Nephron (organoid): ENCODE measurements at regions not wholly inside any gene's neighbourhood (a gene's known extent, or its start where the extent isn't known, plus 50 kb on each side); places are given as distances from the start of the nearest gene placed in this dataset.

ENCODE experiments used
- H3K27ac Mint-ChIP-seq, 3 experiments: 2 replicates each; pipeline ENCODE4 v1.8.0; 2020; ENCODE audit warnings: mixed read lengths in 3 of 3, mild to moderate bottlenecking in 2 of 3, moderate library complexity in 1 of 3
- H3K27me3 Mint-ChIP-seq: 2 replicates; pipeline ENCODE4 v1.8.0; 2021; ENCODE audit warnings: low read depth, mild to moderate bottlenecking, moderate library complexity, mixed read lengths
- H3K36me3 Mint-ChIP-seq: 2 replicates; pipeline ENCODE4 v1.8.0; 2020; ENCODE audit warnings: low read depth, mixed read lengths
- H3K4me1 Mint-ChIP-seq: 2 replicates; pipeline ENCODE4 v1.8.0; 2020; ENCODE audit warnings: mixed read lengths
- H3K4me3 Mint-ChIP-seq, 3 experiments: 2 replicates each; pipeline ENCODE4 v1.8.0; 2020; ENCODE audit warnings: mild to moderate bottlenecking in 3 of 3, mixed read lengths in 3 of 3, moderate library complexity in 2 of 3
- H3K9me3 Mint-ChIP-seq: 2 replicates; pipeline ENCODE4 v1.8.0; 2020; ENCODE audit warnings: mixed read lengths
- CTCF ChIP-seq, 3 experiments: fragments of 200-600 bp; sonication (generic); IDR thresholded peaks; one replicate each; pipeline ENCODE4 v1.5.0; 2021; ENCODE audit warnings: antibody characterized with exemption in 3 of 3; ENCODE audit not compliant: unreplicated experiment in 3 of 3

GRCh38 chr17:33769066-33769465 lies 476.0 kb upstream of the ASIC2 start:
- Mint-ChIP-seq H3K36me3 (no peaks in the 10 kb centered on the region), H3K4me1 (no peaks in the 10 kb centered on the region), H3K27me3 (peaks cover 11% of the 10 kb centered on the region), H3K9me3 (no peaks in the 10 kb centered on the region), H3K4me3 (no peak overlapping the region), H3K27ac (no peak overlapping the region)
- TF ChIP-seq CTCF (IDR thresholded peaks at IDR 0.05; ENCODE audit: unreplicated experiment in 3 of 3): no peak

- no peak for TF ChIP-seq CTCF (IDR thresholded peaks at IDR 0.05; ENCODE audit: unreplicated experiment in 3 of 3)
- Mint-ChIP-seq H3K27me3 (peaks cover 8% of the 10 kb centered on the region), H3K4me1 (no peaks in the 10 kb centered on the region), H3K9me3 (no peaks in the 10 kb centered on the region), H3K27ac (no peak overlapping the region), H3K36me3 (no peaks in the 10 kb centered on the region), H3K4me3 (no peak overlapping the region)
Observed at GRCh38 chr17:33776304-33776703, 478.8 kb upstream of the CCL2 start.

GRCh38 chr17:33776903-33777302 lies 478.2 kb upstream of the CCL2 start:
- Mint-ChIP-seq H3K4me3 (no peak overlapping the region), H3K9me3 (no peaks in the 10 kb centered on the region), H3K27me3 (peaks cover 12% of the 10 kb centered on the region), H3K4me1 (no peaks in the 10 kb centered on the region), H3K27ac (no peak overlapping the region), H3K36me3 (no peaks in the 10 kb centered on the region)
- TF ChIP-seq CTCF (IDR thresholded peaks at IDR 0.05; ENCODE audit: unreplicated experiment in 3 of 3): no peak

- TF ChIP-seq CTCF (IDR thresholded peaks at IDR 0.05; ENCODE audit: unreplicated experiment in 3 of 3): no peak
- no peaks in the 10 kb centered on the region for H3K4me1 Mint-ChIP-seq
- no peak overlapping the region for H3K4me3 Mint-ChIP-seq
- H3K27me3 Mint-ChIP-seq: peaks cover 20% of the 10 kb centered on the region
- H3K9me3 Mint-ChIP-seq: no peaks in the 10 kb centered on the region
- H3K27ac Mint-ChIP-seq: no peak overlapping the region
- no peaks in the 10 kb centered on the region for H3K36me3 Mint-ChIP-seq
Observed at GRCh38 chr17:33777674-33778073, 477.4 kb upstream of the CCL2 start.

GRCh38 chr17:33778505-33779233 lies 476.4 kb upstream of the CCL2 start:
- H3K36me3 Mint-ChIP-seq: no peaks in the 10 kb centered on the region
- no peak overlapping the region for H3K4me3 Mint-ChIP-seq
- H3K27me3 Mint-ChIP-seq: peaks cover 25% of the 10 kb centered on the region
- no peak overlapping the region for H3K27ac Mint-ChIP-seq
- TF ChIP-seq CTCF (IDR thresholded peaks at IDR 0.05; ENCODE audit: unreplicated experiment in 3 of 3): no peak
- H3K9me3 Mint-ChIP-seq: no peaks in the 10 kb centered on the region
- H3K4me1 Mint-ChIP-seq: no peaks in the 10 kb centered on the region

- Mint-ChIP-seq H3K36me3 (no peaks in the 10 kb centered on the region), H3K4me1 (no peaks in the 10 kb centered on the region), H3K4me3 (no peak overlapping the region), H3K27ac (no peak overlapping the region), H3K9me3 (no peaks in the 10 kb centered on the region), H3K27me3 (peaks cover 25% of the 10 kb centered on the region)
- TF ChIP-seq CTCF (IDR thresholded peaks at IDR 0.05; ENCODE audit: unreplicated experiment in 3 of 3): peak; percentile 98 to 99 (median 98)
Observed at GRCh38 chr17:33779234-33779591, 475.9 kb upstream of the CCL2 start.
